ENCODE measurements at regions not wholly inside any gene's neighbourhood (a gene's known extent, or its start where the extent isn't known, plus 50 kb on each side); places are given as distances from the start of the nearest gene placed in this dataset.

- H3K9me3 Mint-ChIP-seq, result no peaks in the 10 kb centered on the region
- H3K4me3 Mint-ChIP-seq, result no peak overlapping the region
- no peaks in the 10 kb centered on the region for H3K36me3 Mint-ChIP-seq (ENCODE audit: low read depth)
- CTCF ChIA-PET, result no interaction called here
- intact Hi-C loops (cut with micrococcal nuclease), result no loop called here
- no peaks in the 10 kb centered on the region for H3K4me1 Mint-ChIP-seq (ENCODE audit: low read depth)
- H3K27ac Mint-ChIP-seq, result no peak overlapping the region
- DNase-seq, result no peak
- no peaks in the 10 kb centered on the region for H3K27me3 Mint-ChIP-seq (ENCODE audit: low read depth)
Observed at GRCh38 chr4:138037696-138038095, 204.5 kb downstream of the SLC7A11 start.

DNA sequence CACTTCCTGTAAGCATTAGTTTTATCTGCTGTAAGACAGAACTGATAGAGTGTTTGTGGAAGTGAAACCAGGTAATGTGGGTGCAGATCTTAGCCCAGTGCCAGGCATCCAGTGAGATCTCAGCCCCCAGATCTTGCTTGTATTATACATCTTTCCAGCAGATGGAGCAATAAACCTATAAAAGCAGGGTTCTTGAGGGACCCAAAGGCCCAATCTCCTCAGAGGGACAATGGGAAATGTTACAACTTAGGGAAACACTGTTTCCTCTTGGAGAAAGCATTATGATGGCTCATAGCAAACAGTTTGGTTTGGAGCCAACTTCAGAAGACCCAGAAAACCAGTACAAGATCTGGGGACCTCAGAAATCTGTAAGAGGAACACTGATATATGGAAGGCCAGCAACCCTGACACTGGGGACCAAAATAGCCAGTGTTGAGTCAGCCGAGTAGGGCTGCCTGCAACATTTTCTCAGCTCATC, 206.3 kb downstream of the SLC7A11 start:
- intact Hi-C loops (cut with micrococcal nuclease), result loop anchor here (1.0 to 2.0 kb wide), 4 partner anchors 54 to 835 kb away; no protein-coding TSS in a partner anchor
- no peaks in the 10 kb centered on the region for H3K27me3 Mint-ChIP-seq (ENCODE audit: low read depth)
- no peak for DNase-seq
- H3K27ac Mint-ChIP-seq, result no peak overlapping the region
- no peaks in the 10 kb centered on the region for H3K9me3 Mint-ChIP-seq
- CTCF ChIA-PET, result interaction anchor here (0.8 to 1.3 kb wide), 5 partner anchors 26 to 645 kb away, joined by 3 to 4 read pairs (median 3); no protein-coding TSS in a partner anchor
- H3K4me1 Mint-ChIP-seq (ENCODE audit: low read depth), result no peaks in the 10 kb centered on the region
- no peak overlapping the region for H3K4me3 Mint-ChIP-seq
- no peaks in the 10 kb centered on the region for H3K36me3 Mint-ChIP-seq (ENCODE audit: low read depth)

- Mint-ChIP-seq H3K4me3 (no peak overlapping the region), H3K27ac (no peak overlapping the region), H3K4me1 (ENCODE audit: low read depth) (no peaks in the 10 kb centered on the region), H3K27me3 (ENCODE audit: low read depth) (no peaks in the 10 kb centered on the region), H3K9me3 (no peaks in the 10 kb centered on the region), H3K36me3 (ENCODE audit: low read depth) (no peaks in the 10 kb centered on the region)
- intact Hi-C loops (cut with micrococcal nuclease), result loop anchor here (1.0 to 2.0 kb wide), 4 partner anchors 55 to 836 kb away; no protein-coding TSS in a partner anchor
- DNase-seq, result no peak
- CTCF ChIA-PET, result interaction anchor here (0.6 to 1.3 kb wide), 7 partner anchors 27 to 645 kb away, joined by 3 to 4 read pairs (median 3); no protein-coding TSS in a partner anchor
Observed at GRCh38 chr4:138034871-138035270, 207.3 kb downstream of the SLC7A11 start.

GRCh38 chr4:138032222-138032621, 209.9 kb downstream of the SLC7A11 start:
- H3K4me3 Mint-ChIP-seq, result no peak overlapping the region
- CTCF ChIA-PET, result no interaction called here
- H3K27ac Mint-ChIP-seq, result no peak overlapping the region
- H3K27me3 Mint-ChIP-seq (ENCODE audit: low read depth), result no peaks in the 10 kb centered on the region
- H3K36me3 Mint-ChIP-seq (ENCODE audit: low read depth), result no peaks in the 10 kb centered on the region
- no peaks in the 10 kb centered on the region for H3K9me3 Mint-ChIP-seq
- intact Hi-C loops (cut with micrococcal nuclease), result no loop called here
- no peak for DNase-seq
- H3K4me1 Mint-ChIP-seq (ENCODE audit: low read depth), result no peaks in the 10 kb centered on the region

DNA sequence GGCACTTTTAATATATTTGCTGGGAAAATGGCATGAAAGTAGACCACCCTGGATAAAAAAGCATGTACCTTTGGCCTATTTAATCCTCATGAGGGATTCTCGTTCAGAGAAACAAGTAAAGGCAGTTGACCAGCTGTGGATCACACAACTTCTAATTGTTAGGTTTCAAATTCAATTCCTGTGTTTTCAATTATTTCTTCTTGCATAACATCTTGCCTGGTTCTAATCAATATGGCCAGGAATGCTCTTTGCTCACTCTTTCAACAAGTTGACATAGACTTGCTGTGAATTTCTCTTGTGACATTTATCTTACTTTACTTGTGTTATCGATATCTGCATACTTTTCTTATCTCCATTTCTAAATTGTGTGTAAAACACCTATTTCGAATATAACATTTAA, 211.8 kb downstream of the SLC7A11 start:
- Mint-ChIP-seq H3K4me3 (no peak overlapping the region), H3K9me3 (no peaks in the 10 kb centered on the region), H3K4me1 (ENCODE audit: low read depth) (no peaks in the 10 kb centered on the region), H3K27ac (no peak overlapping the region), H3K36me3 (ENCODE audit: low read depth) (no peaks in the 10 kb centered on the region), H3K27me3 (ENCODE audit: low read depth) (no peaks in the 10 kb centered on the region)
- CTCF ChIA-PET, result no interaction called here
- intact Hi-C loops (cut with micrococcal nuclease), result no loop called here
- DNase-seq, result no peak

- no peaks in the 10 kb centered on the region for H3K9me3 Mint-ChIP-seq
- H3K27me3 Mint-ChIP-seq (ENCODE audit: low read depth), result no peaks in the 10 kb centered on the region
- H3K4me1 Mint-ChIP-seq (ENCODE audit: low read depth), result no peaks in the 10 kb centered on the region
- H3K4me3 Mint-ChIP-seq, result no peak overlapping the region
- CTCF ChIA-PET, result no interaction called here
- no peak for DNase-seq
- no peaks in the 10 kb centered on the region for H3K36me3 Mint-ChIP-seq (ENCODE audit: low read depth)
- H3K27ac Mint-ChIP-seq, result no peak overlapping the region
- intact Hi-C loops (cut with micrococcal nuclease), result no loop called here
Observed at GRCh38 chr4:138028923-138029322, 213.2 kb downstream of the SLC7A11 start.

DNA sequence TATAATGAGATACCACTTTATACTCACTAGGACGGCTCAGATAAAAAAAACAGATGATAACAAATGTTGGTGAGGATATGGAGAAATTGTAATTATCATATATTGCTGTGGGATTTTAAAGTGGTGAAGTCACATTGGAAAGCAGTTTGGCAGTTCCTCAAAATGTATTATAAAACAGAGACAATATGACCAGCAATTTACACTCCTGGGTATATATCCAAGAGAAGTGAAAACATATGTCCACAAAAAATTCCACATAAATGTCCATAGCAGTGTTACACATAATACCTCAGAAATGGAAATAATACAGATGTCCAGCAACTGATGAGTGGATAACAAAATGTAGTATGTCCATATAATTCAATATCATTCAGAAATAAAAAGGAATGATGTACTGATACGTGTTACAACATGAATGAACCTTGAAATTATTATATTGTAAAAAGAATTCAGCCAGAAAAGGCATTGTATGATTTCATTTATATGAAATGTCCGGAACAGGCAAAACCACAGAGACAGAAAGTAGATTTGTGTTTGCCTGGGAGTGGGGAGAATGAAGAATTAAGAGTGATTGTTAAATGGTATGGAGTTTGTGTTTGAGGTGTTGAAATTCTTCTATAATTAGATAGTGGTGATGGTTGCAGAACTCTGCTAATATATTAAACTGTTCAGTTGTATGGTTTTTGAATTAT, 220.9 kb downstream of the SLC7A11 start:
- Mint-ChIP-seq H3K4me3 (no peak overlapping the region), H3K36me3 (ENCODE audit: low read depth) (no peaks in the 10 kb centered on the region), H3K27ac (no peak overlapping the region), H3K27me3 (ENCODE audit: low read depth) (no peaks in the 10 kb centered on the region), H3K4me1 (ENCODE audit: low read depth) (no peaks in the 10 kb centered on the region), H3K9me3 (no peaks in the 10 kb centered on the region)
- DNase-seq, result no peak
- intact Hi-C loops (cut with micrococcal nuclease), result no loop called here
- CTCF ChIA-PET, result no interaction called here

DNA sequence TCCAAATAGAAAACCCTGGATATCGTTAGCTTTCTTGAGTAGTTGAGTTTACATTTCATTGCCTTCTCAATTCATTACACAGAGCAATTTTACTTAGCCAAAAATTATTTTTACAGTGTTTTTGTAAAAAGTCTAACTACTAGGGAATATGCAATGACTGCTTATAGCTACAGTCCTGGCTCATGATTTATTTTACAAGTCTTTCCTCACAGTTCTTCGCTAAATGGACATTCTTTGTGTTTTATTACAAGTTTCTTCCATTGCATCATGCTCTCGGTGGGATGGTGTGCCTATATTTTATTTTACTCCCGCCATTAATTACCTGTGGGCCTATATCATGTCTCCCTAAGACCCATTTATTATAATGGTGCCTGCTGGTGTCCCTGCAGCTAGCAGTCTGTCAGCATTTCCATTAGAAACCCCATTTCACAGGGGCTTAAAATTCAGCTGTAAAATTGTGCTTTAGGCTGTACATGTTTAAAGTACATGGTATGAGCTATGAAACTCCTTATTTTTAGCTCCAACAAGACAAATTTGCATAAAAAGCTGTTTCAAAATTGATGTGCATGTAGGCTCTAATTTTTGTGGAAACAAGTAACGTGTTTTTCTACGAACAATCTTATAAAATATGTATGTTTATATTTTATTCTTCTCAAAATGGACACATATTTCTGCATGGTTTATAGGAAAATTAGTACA, 227.4 kb downstream of the SLC7A11 start:
- Mint-ChIP-seq H3K4me1 (ENCODE audit: low read depth) (no peaks in the 10 kb centered on the region), H3K27ac (no peak overlapping the region), H3K4me3 (no peak overlapping the region), H3K9me3 (no peaks in the 10 kb centered on the region), H3K36me3 (ENCODE audit: low read depth) (no peaks in the 10 kb centered on the region), H3K27me3 (ENCODE audit: low read depth) (no peaks in the 10 kb centered on the region)
- intact Hi-C loops (cut with micrococcal nuclease), result no loop called here
- CTCF ChIA-PET, result no interaction called here
- DNase-seq, result no peak

- no peaks in the 10 kb centered on the region for H3K27me3 Mint-ChIP-seq (ENCODE audit: low read depth)
- no peaks in the 10 kb centered on the region for H3K36me3 Mint-ChIP-seq (ENCODE audit: low read depth)
- no peaks in the 10 kb centered on the region for H3K9me3 Mint-ChIP-seq
- no peak for DNase-seq
- CTCF ChIA-PET, result no interaction called here
- no peaks in the 10 kb centered on the region for H3K4me1 Mint-ChIP-seq (ENCODE audit: low read depth)
- H3K27ac Mint-ChIP-seq, result no peak overlapping the region
- intact Hi-C loops (cut with micrococcal nuclease), result no loop called here
- H3K4me3 Mint-ChIP-seq, result no peak overlapping the region
Observed at GRCh38 chr4:138013625-138014024, 228.5 kb downstream of the SLC7A11 start.

DNA sequence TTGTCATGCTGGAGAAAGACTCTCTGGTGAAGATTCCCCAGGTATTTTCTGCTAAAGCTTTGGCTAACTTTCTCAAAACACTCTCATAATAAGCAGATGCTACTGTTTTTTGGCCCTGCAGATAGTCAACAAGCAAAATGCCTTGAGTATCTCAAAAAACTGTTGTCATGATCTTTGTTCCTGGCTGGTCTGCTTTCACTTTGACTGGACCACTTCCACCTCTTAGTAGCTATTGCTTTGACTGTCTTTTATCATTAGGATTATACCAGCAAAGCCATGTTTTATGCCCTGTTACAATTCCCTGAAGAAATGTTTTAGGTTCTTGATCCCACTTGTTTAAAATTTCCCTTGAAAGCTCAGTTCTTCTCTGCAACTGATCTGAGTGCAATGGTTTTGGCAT, 231.5 kb downstream of the SLC7A11 start:
- H3K36me3 Mint-ChIP-seq (ENCODE audit: low read depth), result no peaks in the 10 kb centered on the region
- no peaks in the 10 kb centered on the region for H3K4me1 Mint-ChIP-seq (ENCODE audit: low read depth)
- H3K9me3 Mint-ChIP-seq, result no peaks in the 10 kb centered on the region
- CTCF ChIA-PET, result interaction anchor here (0.6 to 0.7 kb wide), 2 partner anchors 73 to 1366 kb away, joined by 4 to 6 read pairs; no protein-coding TSS in a partner anchor
- H3K27ac Mint-ChIP-seq, result no peak overlapping the region
- H3K27me3 Mint-ChIP-seq (ENCODE audit: low read depth), result no peaks in the 10 kb centered on the region
- no peak for DNase-seq
- intact Hi-C loops (cut with micrococcal nuclease), result no loop called here
- H3K4me3 Mint-ChIP-seq, result no peak overlapping the region

GRCh38 chr4:138007572-138007971, 234.6 kb downstream of the SLC7A11 start:
- intact Hi-C loops (cut with micrococcal nuclease), result no loop called here
- H3K9me3 Mint-ChIP-seq, result peaks cover 2% of the 10 kb centered on the region
- CTCF ChIA-PET, result no interaction called here
- no peak overlapping the region for H3K4me3 Mint-ChIP-seq
- H3K4me1 Mint-ChIP-seq (ENCODE audit: low read depth), result no peaks in the 10 kb centered on the region
- DNase-seq, result no peak
- H3K27me3 Mint-ChIP-seq (ENCODE audit: low read depth), result no peaks in the 10 kb centered on the region
- H3K36me3 Mint-ChIP-seq (ENCODE audit: low read depth), result no peaks in the 10 kb centered on the region
- no peak overlapping the region for H3K27ac Mint-ChIP-seq

DNA sequence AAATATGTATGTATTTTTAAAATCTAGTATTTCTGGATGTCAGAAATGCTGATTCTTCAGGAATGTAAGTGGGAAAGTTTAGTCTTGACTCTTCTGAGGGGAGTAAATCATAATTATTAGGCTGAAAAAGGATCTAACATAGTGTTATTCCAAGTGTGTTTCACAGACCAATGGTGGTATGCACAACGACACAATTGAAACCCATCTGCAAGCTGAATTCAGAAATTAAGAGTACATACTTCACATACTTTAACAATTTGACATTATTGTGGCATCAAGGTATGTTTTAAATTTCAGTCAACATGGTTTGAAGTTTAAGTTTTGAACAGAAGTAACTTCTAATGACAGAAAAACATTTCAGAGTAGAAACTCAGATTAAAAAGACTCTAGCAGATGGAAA, 236.7 kb downstream of the SLC7A11 start:
- intact Hi-C loops (cut with micrococcal nuclease), result no loop called here
- no peak for DNase-seq
- Mint-ChIP-seq H3K9me3 (peaks cover 2% of the 10 kb centered on the region), H3K27ac (no peak overlapping the region), H3K36me3 (ENCODE audit: low read depth) (no peaks in the 10 kb centered on the region), H3K4me3 (no peak overlapping the region), H3K27me3 (ENCODE audit: low read depth) (no peaks in the 10 kb centered on the region), H3K4me1 (ENCODE audit: low read depth) (no peaks in the 10 kb centered on the region)
- CTCF ChIA-PET, result no interaction called here

- DNase-seq, result no peak
- intact Hi-C loops (cut with micrococcal nuclease), result no loop called here
- CTCF ChIA-PET, result no interaction called here
- Mint-ChIP-seq H3K36me3 (ENCODE audit: low read depth) (no peaks in the 10 kb centered on the region), H3K4me3 (no peak overlapping the region), H3K4me1 (ENCODE audit: low read depth) (no peaks in the 10 kb centered on the region), H3K9me3 (peaks cover 2% of the 10 kb centered on the region), H3K27me3 (ENCODE audit: low read depth) (no peaks in the 10 kb centered on the region), H3K27ac (no peak overlapping the region)
Observed at GRCh38 chr4:138003248-138003647, 238.9 kb downstream of the SLC7A11 start.

All from activated naive CD4-positive, alpha-beta T cell treated with anti-CD3 and anti-CD28 coated beads for 36 hours (primary cell).